GM23338 (cell line): ENCODE measurements at regions not wholly inside any gene's neighbourhood (a gene's known extent, or its start where the extent isn't known, plus 50 kb on each side); places are given as distances from the start of the nearest gene placed in this dataset.

ENCODE experiments used
- ATAC-seq: fragments of 200-7000 bp; cut with Tn5 transposase; 3 replicates; pipeline ENCODE4 v1.9.1; 2020
- DNase-seq: peaks from one replicate; pipeline ENCODE4 v3.0.0-alpha.2; 2015; ENCODE audit warnings: low spot score
- H2AFZ ChIP-seq: fragments of 200-600 bp; sonication (generic); 2 replicates; pipeline ENCODE4 v1.8.0; 2016; ENCODE audit warnings: antibody characterized with exemption, mild to moderate bottlenecking, moderate library complexity
- H3F3A ChIP-seq: fragments of 200-600 bp; sonication (generic); replicated peaks from 2 replicates; pipeline ENCODE4 v1.8.0; 2017; ENCODE audit warnings: antibody characterized with exemption, mixed run types, low read depth
- H3K27ac ChIP-seq: fragments of 200-600 bp; sonication (generic); 2 replicates; pipeline ENCODE4 v1.6.1; 2016; ENCODE audit warnings: low read depth
- H3K27me3 ChIP-seq: fragments of 200-600 bp; sonication (generic); 2 replicates; pipeline ENCODE4 v1.8.0; 2016; ENCODE audit warnings: mild to moderate bottlenecking, mixed run types, moderate library complexity; ENCODE audit not compliant: insufficient read depth
- H3K36me3 ChIP-seq: fragments of 200-600 bp; sonication (generic); 2 replicates; pipeline ENCODE4 v1.8.0; 2016; ENCODE audit warnings: mild to moderate bottlenecking; ENCODE audit not compliant: insufficient read depth
- H3K4me1 ChIP-seq: fragments of 200-600 bp; sonication (generic); 2 replicates; pipeline ENCODE4 v1.8.0; 2016; ENCODE audit warnings: mild to moderate bottlenecking, moderate library complexity; ENCODE audit not compliant: insufficient read depth
- H3K4me2 ChIP-seq: fragments of 200-600 bp; sonication (generic); 2 replicates; pipeline ENCODE4 v1.7.1; 2017; ENCODE audit warnings: mixed run types
- H3K4me3 ChIP-seq: fragments of 200-600 bp; sonication (generic); 2 replicates; pipeline ENCODE4 v1.6.1; 2016; ENCODE audit warnings: mixed run types
- H3K79me2 ChIP-seq: fragments of 200-600 bp; sonication (generic); replicated peaks from 2 replicates; pipeline ENCODE4 v1.8.0; 2017; ENCODE audit warnings: mild to moderate bottlenecking; ENCODE audit not compliant: insufficient read depth
- H3K9me2 ChIP-seq: fragments of 200-600 bp; sonication (generic); 2 replicates; pipeline ENCODE4 v1.8.0; 2017; ENCODE audit not compliant: insufficient read depth
- H4K20me1 ChIP-seq: fragments of 200-600 bp; sonication (generic); replicated peaks from 2 replicates; pipeline ENCODE4 v1.8.0; 2017; ENCODE audit warnings: mild to moderate bottlenecking; ENCODE audit not compliant: insufficient read depth
- H3K27ac Mint-ChIP-seq: 2 replicates; pipeline ENCODE4 v1.8.0; 2020; ENCODE audit warnings: inconsistent platforms, mild to moderate bottlenecking, moderate library complexity, mixed read lengths
- H3K27me3 Mint-ChIP-seq: 3 replicates; pipeline ENCODE4 v1.8.0; 2022; ENCODE audit warnings: low read depth, mild to moderate bottlenecking, moderate library complexity, mixed read lengths, inconsistent platforms; ENCODE audit not compliant: insufficient read depth, poor library complexity
- H3K36me3 Mint-ChIP-seq: 3 replicates; pipeline ENCODE4 v1.8.0; 2021; ENCODE audit warnings: low read depth, mild to moderate bottlenecking, inconsistent platforms, moderate library complexity, mixed read lengths
- H3K4me1 Mint-ChIP-seq: 3 replicates; pipeline ENCODE4 v1.8.0; 2020; ENCODE audit warnings: mild to moderate bottlenecking, inconsistent platforms, mixed read lengths
- H3K4me3 Mint-ChIP-seq: 3 replicates; pipeline ENCODE4 v1.8.0; 2021; ENCODE audit warnings: moderate library complexity, mild to moderate bottlenecking, inconsistent platforms, mixed read lengths
- H3K9me3 Mint-ChIP-seq: 3 replicates; pipeline ENCODE4 v1.8.0; 2020; ENCODE audit warnings: moderate library complexity, mild to moderate bottlenecking, inconsistent platforms, mixed read lengths
- EZH2 ChIP-seq: fragments of 200-600 bp; sonication (generic); IDR thresholded peaks from one replicate; pipeline ENCODE4 v1.8.0; 2017; ENCODE audit warnings: antibody characterized with exemption, mild to moderate bottlenecking, low read depth; ENCODE audit not compliant: unreplicated experiment
- EZH2phosphoT487 ChIP-seq: fragments of 200-600 bp; sonication (generic); IDR thresholded peaks from one replicate; pipeline ENCODE4 v1.8.1; 2018; ENCODE audit warnings: antibody characterized with exemption; ENCODE audit not compliant: unreplicated experiment
- NANOG ChIP-seq: IDR thresholded peaks from 2 replicates; pipeline ENCODE4 v1.6.1; 2016; ENCODE audit warnings: antibody characterized with exemption, borderline replicate concordance
- POLR2AphosphoS5 ChIP-seq: IDR thresholded peaks from 2 replicates; pipeline ENCODE4 v1.6.1; 2016; ENCODE audit warnings: antibody characterized with exemption, low read depth
- STAT1 ChIP-seq: IDR thresholded peaks from one replicate; pipeline ENCODE4 v1.6.1; 2016; ENCODE audit warnings: antibody characterized with exemption; ENCODE audit not compliant: unreplicated experiment
- ZNF114 ChIP-seq: fragments of 250-450 bp; sonication (Bioruptor Pico); IDR thresholded peaks from 2 replicates; pipeline ENCODE4 v1.5.0; 2020; ENCODE audit warnings: mild to moderate bottlenecking, moderate library complexity
- ZNF331 ChIP-seq: fragments of 250-450 bp; sonication (Bioruptor Pico); IDR thresholded peaks from 2 replicates; pipeline ENCODE4 v1.5.0; 2020; ENCODE audit warnings: low read depth, mild to moderate bottlenecking, moderate library complexity
- TF ChIP-seq, protein P1 (sequence below): IDR thresholded peaks from one replicate; pipeline ENCODE4 v1.6.1; 2018; ENCODE audit warnings: antibody characterized with exemption; ENCODE audit not compliant: unreplicated experiment
- TF ChIP-seq, protein P2 (sequence below), 2 experiments: fragments of 200-600 bp in 1 of 2; sonication (generic) in 1 of 2; conservative IDR thresholded peaks; 2 replicates each; pipeline versions ENCODE4 v1.5.1 to v1.6.1; 2016 to 2017; ENCODE audit warnings: antibody characterized with exemption in 2 of 2, low read depth in 2 of 2, mild to moderate bottlenecking in 2 of 2, moderate library complexity in 1 of 2
- TF ChIP-seq, protein P3 (sequence below): IDR thresholded peaks from 2 replicates; pipeline ENCODE4 v1.6.1; 2016; ENCODE audit warnings: antibody characterized with exemption
- TF ChIP-seq, protein P4 (sequence below): fragments of 250-450 bp; sonication (Bioruptor Pico); IDR thresholded peaks from 2 replicates; pipeline ENCODE4 v1.5.0; 2020; ENCODE audit warnings: mild to moderate bottlenecking, moderate library complexity

DNA sequence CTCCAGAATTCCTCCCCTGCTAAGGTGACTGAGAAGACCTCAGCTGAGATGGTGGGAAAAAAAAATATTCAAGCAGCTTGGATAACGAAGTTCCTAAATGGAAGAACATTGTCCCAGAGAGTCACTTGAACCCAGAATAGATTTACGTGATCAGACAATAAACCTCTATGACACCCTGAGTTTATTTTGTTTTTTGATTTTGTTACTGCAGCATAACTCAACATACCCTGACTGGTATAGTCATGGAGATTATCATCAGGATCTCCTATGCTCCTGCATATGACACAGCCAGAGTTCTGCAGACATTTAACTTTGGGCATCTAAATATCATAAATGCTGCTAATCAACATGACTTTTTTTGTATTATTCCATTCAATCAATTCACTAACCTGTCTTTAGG, 282.9 kb downstream of the RASEF start:
- Histone ChIP-seq H3K36me3 (no peaks in the 10 kb centered on the region; the same call in none of the 2 replicates), H3K79me2 (no peaks in the 10 kb centered on the region), H3K4me2 (no peak overlapping the region), H3K9me2 (peaks cover 27% of the 10 kb centered on the region; the same call in 1 of the 2 replicates), H3F3A (no peaks in the 10 kb centered on the region), H4K20me1 (no peaks in the 10 kb centered on the region), H3K27me3 (no peaks in the 10 kb centered on the region), H3K4me1 (peaks cover 8% of the 10 kb centered on the region; the same call in 1 of the 2 replicates), H3K4me3 (no peak overlapping the region), H3K27ac (no peak overlapping the region), H2AFZ (no peak overlapping the region)
- H3K27me3 Mint-ChIP-seq: peaks cover 9% of the 10 kb centered on the region
- ATAC-seq: no peak
- H3K9me3 Mint-ChIP-seq: peaks cover 19% of the 10 kb centered on the region
- no peak for DNase-seq
- H3K4me3 Mint-ChIP-seq: no peak overlapping the region
- H3K27ac Mint-ChIP-seq: no peak overlapping the region
- no peak for TF ChIP-seq POLR2AphosphoS5
- TF ChIP-seq ZNF114 (CRISPR knock-in tag): no peak
- no peak for TF ChIP-seq ZNF331 (CRISPR knock-in tag)
- no peak for TF ChIP-seq STAT1
- TF ChIP-seq, protein P1, sequence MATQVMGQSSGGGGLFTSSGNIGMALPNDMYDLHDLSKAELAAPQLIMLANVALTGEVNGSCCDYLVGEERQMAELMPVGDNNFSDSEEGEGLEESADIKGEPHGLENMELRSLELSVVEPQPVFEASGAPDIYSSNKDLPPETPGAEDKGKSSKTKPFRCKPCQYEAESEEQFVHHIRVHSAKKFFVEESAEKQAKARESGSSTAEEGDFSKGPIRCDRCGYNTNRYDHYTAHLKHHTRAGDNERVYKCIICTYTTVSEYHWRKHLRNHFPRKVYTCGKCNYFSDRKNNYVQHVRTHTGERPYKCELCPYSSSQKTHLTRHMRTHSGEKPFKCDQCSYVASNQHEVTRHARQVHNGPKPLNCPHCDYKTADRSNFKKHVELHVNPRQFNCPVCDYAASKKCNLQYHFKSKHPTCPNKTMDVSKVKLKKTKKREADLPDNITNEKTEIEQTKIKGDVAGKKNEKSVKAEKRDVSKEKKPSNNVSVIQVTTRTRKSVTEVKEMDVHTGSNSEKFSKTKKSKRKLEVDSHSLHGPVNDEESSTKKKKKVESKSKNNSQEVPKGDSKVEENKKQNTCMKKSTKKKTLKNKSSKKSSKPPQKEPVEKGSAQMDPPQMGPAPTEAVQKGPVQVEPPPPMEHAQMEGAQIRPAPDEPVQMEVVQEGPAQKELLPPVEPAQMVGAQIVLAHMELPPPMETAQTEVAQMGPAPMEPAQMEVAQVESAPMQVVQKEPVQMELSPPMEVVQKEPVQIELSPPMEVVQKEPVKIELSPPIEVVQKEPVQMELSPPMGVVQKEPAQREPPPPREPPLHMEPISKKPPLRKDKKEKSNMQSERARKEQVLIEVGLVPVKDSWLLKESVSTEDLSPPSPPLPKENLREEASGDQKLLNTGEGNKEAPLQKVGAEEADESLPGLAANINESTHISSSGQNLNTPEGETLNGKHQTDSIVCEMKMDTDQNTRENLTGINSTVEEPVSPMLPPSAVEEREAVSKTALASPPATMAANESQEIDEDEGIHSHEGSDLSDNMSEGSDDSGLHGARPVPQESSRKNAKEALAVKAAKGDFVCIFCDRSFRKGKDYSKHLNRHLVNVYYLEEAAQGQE: no peak
- TF ChIP-seq NANOG: no peak
- no peak for TF ChIP-seq EZH2phosphoT487
- TF ChIP-seq, protein P2, sequence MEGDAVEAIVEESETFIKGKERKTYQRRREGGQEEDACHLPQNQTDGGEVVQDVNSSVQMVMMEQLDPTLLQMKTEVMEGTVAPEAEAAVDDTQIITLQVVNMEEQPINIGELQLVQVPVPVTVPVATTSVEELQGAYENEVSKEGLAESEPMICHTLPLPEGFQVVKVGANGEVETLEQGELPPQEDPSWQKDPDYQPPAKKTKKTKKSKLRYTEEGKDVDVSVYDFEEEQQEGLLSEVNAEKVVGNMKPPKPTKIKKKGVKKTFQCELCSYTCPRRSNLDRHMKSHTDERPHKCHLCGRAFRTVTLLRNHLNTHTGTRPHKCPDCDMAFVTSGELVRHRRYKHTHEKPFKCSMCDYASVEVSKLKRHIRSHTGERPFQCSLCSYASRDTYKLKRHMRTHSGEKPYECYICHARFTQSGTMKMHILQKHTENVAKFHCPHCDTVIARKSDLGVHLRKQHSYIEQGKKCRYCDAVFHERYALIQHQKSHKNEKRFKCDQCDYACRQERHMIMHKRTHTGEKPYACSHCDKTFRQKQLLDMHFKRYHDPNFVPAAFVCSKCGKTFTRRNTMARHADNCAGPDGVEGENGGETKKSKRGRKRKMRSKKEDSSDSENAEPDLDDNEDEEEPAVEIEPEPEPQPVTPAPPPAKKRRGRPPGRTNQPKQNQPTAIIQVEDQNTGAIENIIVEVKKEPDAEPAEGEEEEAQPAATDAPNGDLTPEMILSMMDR (conservative IDR thresholded peaks at IDR 0.05; ENCODE audit: low read depth in 2 of 2): no peak
- TF ChIP-seq, protein P3, sequence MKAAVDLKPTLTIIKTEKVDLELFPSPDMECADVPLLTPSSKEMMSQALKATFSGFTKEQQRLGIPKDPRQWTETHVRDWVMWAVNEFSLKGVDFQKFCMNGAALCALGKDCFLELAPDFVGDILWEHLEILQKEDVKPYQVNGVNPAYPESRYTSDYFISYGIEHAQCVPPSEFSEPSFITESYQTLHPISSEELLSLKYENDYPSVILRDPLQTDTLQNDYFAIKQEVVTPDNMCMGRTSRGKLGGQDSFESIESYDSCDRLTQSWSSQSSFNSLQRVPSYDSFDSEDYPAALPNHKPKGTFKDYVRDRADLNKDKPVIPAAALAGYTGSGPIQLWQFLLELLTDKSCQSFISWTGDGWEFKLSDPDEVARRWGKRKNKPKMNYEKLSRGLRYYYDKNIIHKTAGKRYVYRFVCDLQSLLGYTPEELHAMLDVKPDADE: no peak
- no peak for TF ChIP-seq EZH2
- TF ChIP-seq, protein P4, sequence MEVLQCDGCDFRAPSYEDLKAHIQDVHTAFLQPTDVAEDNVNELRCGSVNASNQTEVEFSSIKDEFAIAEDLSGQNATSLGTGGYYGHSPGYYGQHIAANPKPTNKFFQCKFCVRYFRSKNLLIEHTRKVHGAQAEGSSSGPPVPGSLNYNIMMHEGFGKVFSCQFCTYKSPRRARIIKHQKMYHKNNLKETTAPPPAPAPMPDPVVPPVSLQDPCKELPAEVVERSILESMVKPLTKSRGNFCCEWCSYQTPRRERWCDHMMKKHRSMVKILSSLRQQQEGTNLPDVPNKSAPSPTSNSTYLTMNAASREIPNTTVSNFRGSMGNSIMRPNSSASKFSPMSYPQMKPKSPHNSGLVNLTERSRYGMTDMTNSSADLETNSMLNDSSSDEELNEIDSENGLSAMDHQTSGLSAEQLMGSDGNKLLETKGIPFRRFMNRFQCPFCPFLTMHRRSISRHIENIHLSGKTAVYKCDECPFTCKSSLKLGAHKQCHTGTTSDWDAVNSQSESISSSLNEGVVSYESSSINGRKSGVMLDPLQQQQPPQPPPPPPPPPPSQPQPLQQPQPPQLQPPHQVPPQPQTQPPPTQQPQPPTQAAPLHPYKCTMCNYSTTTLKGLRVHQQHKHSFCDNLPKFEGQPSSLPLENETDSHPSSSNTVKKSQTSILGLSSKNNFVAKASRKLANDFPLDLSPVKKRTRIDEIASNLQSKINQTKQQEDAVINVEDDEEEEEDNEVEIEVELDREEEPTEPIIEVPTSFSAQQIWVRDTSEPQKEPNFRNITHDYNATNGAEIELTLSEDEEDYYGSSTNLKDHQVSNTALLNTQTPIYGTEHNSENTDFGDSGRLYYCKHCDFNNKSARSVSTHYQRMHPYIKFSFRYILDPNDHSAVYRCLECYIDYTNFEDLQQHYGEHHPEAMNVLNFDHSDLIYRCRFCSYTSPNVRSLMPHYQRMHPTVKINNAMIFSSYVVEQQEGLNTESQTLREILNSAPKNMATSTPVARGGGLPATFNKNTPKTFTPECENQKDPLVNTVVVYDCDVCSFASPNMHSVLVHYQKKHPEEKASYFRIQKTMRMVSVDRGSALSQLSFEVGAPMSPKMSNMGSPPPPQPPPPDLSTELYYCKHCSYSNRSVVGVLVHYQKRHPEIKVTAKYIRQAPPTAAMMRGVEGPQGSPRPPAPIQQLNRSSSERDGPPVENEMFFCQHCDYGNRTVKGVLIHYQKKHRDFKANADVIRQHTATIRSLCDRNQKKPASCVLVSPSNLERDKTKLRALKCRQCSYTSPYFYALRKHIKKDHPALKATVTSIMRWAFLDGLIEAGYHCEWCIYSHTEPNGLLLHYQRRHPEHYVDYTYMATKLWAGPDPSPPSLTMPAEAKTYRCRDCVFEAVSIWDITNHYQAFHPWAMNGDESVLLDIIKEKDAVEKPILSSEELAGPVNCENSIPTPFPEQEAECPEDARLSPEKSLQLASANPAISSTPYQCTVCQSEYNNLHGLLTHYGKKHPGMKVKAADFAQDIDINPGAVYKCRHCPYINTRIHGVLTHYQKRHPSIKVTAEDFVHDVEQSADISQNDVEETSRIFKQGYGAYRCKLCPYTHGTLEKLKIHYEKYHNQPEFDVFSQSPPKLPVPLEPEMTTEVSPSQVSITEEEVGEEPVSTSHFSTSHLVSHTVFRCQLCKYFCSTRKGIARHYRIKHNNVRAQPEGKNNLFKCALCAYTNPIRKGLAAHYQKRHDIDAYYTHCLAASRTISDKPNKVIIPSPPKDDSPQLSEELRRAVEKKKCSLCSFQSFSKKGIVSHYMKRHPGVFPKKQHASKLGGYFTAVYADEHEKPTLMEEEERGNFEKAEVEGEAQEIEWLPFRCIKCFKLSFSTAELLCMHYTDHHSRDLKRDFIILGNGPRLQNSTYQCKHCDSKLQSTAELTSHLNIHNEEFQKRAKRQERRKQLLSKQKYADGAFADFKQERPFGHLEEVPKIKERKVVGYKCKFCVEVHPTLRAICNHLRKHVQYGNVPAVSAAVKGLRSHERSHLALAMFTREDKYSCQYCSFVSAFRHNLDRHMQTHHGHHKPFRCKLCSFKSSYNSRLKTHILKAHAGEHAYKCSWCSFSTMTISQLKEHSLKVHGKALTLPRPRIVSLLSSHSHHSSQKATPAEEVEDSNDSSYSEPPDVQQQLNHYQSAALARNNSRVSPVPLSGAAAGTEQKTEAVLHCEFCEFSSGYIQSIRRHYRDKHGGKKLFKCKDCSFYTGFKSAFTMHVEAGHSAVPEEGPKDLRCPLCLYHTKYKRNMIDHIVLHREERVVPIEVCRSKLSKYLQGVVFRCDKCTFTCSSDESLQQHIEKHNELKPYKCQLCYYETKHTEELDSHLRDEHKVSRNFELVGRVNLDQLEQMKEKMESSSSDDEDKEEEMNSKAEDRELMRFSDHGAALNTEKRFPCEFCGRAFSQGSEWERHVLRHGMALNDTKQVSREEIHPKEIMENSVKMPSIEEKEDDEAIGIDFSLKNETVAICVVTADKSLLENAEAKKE: no peak
- peaks cover 9% of the 10 kb centered on the region; the same call in 2 of the 3 replicates for H3K4me1 Mint-ChIP-seq
- H3K36me3 Mint-ChIP-seq: peaks cover 19% of the 10 kb centered on the region
